SK-N-SH treated with all-trans-retinoic acid at 6 μM for 48 hours (cell line): ENCODE measurements at regions not wholly inside any gene's neighbourhood (a gene's known extent, or its start where the extent isn't known, plus 50 kb on each side); places are given as distances from the start of the nearest gene placed in this dataset.

Source experiments
- ATAC-seq: fragments of 200-7000 bp; cut with Tn5 transposase; 3 replicates; pipeline ENCODE4 v1.9.1; 2020; ENCODE audit warnings: mild to moderate bottlenecking, moderate library complexity
- ARNTL ChIP-seq: fragments of 450-650 bp; formaldehyde crosslinking; IDR thresholded peaks from 2 replicates; pipeline ENCODE4 v1.5.0; 2020; ENCODE audit warnings: low read depth, mild to moderate bottlenecking, moderate library complexity, borderline replicate concordance
- BACH2 ChIP-seq: fragments of 250-450 bp; sonication (Bioruptor Pico); IDR thresholded peaks from 2 replicates; pipeline ENCODE4 v1.9.0; 2021; ENCODE audit warnings: mild to moderate bottlenecking, borderline replicate concordance
- CREB5 ChIP-seq: fragments of 250-450 bp; sonication (Bioruptor Pico); IDR thresholded peaks from 2 replicates; pipeline ENCODE4 v1.5.1; 2020; ENCODE audit warnings: low read depth, mild to moderate bottlenecking, moderate library complexity
- CSDC2 ChIP-seq: fragments of 250-450 bp; sonication (Bioruptor Pico); IDR thresholded peaks from 2 replicates; pipeline ENCODE4 v1.5.0; 2020; ENCODE audit warnings: mild to moderate bottlenecking, moderate library complexity
- ESRRG ChIP-seq: fragments of 250-450 bp; sonication (Bioruptor Pico); IDR thresholded peaks from 2 replicates; pipeline ENCODE4 v1.6.1; 2021; ENCODE audit warnings: mild to moderate bottlenecking
- GLIS3 ChIP-seq: fragments of 250-450 bp; sonication (Bioruptor Pico); IDR thresholded peaks from 2 replicates; pipeline ENCODE4 v1.5.0; 2020; ENCODE audit warnings: mild to moderate bottlenecking, moderate library complexity
- ISL1 ChIP-seq: fragments of 250-450 bp; sonication (Bioruptor Pico); IDR thresholded peaks from 2 replicates; pipeline ENCODE4 v2.1.2; 2022; ENCODE audit warnings: mild to moderate bottlenecking, moderate library complexity
- OSR1 ChIP-seq: fragments of 250-450 bp; sonication (Bioruptor Pico); IDR thresholded peaks from 2 replicates; pipeline ENCODE4 v1.8.0; 2022; ENCODE audit warnings: moderate library complexity, mild to moderate bottlenecking, inconsistent platforms
- SNAI2 ChIP-seq: fragments of 250-450 bp; sonication (Bioruptor Pico); IDR thresholded peaks from 2 replicates; pipeline ENCODE4 v1.5.0; 2020; ENCODE audit warnings: mild to moderate bottlenecking, moderate library complexity
- TCF4 ChIP-seq: fragments of 250-450 bp; sonication (Bioruptor Pico); IDR thresholded peaks from 2 replicates; pipeline ENCODE4 v1.8.0; 2021; ENCODE audit warnings: mild to moderate bottlenecking, moderate library complexity, borderline replicate concordance
- TOX ChIP-seq: fragments of 250-450 bp; sonication (Bioruptor Pico); IDR thresholded peaks from 2 replicates; pipeline ENCODE4 v1.8.0; 2021; ENCODE audit warnings: mild to moderate bottlenecking, moderate library complexity, borderline replicate concordance
- ZC3H10 ChIP-seq: fragments of 250-450 bp; sonication (Bioruptor Pico); IDR thresholded peaks from 2 replicates; pipeline ENCODE4 v1.5.1; 2021; ENCODE audit warnings: mild to moderate bottlenecking, moderate library complexity
- ZFP3 ChIP-seq: fragments of 250-450 bp; sonication (Bioruptor Pico); IDR thresholded peaks from 2 replicates; pipeline ENCODE4 v1.5.0; 2020; ENCODE audit warnings: mild to moderate bottlenecking, moderate library complexity
- ZFP30 ChIP-seq: fragments of 450-650 bp; formaldehyde crosslinking; IDR thresholded peaks from 2 replicates; pipeline ENCODE4 v1.5.0; 2022; ENCODE audit warnings: mild to moderate bottlenecking, moderate library complexity
- ZNF565 ChIP-seq: fragments of 450-650 bp; formaldehyde crosslinking; conservative IDR thresholded peaks from 2 replicates; pipeline ENCODE4 v1.5.0; 2020; ENCODE audit warnings: low read depth, mild to moderate bottlenecking, moderate library complexity
- ZNF70 ChIP-seq: fragments of 450-650 bp; formaldehyde crosslinking; IDR thresholded peaks from 2 replicates; pipeline ENCODE4 v1.5.0; 2020; ENCODE audit warnings: mild to moderate bottlenecking, moderate library complexity
- TF ChIP-seq, protein P1 (sequence below): fragments of 250-450 bp; sonication (Bioruptor Pico); IDR thresholded peaks from 2 replicates; pipeline ENCODE4 v1.8.0; 2021; ENCODE audit warnings: low read depth, mild to moderate bottlenecking, moderate library complexity, borderline replicate concordance
- TF ChIP-seq, protein P2 (sequence below): fragments of 250-450 bp; sonication (Bioruptor Pico); IDR thresholded peaks from 2 replicates; pipeline ENCODE4 v1.8.0; 2020; ENCODE audit warnings: mild to moderate bottlenecking, moderate library complexity, borderline replicate concordance
- TF ChIP-seq, protein P3 (sequence below): fragments of 250-450 bp; sonication (Bioruptor Pico); IDR thresholded peaks from 2 replicates; pipeline ENCODE4 v1.5.0; 2020; ENCODE audit warnings: mild to moderate bottlenecking, moderate library complexity

DNA sequence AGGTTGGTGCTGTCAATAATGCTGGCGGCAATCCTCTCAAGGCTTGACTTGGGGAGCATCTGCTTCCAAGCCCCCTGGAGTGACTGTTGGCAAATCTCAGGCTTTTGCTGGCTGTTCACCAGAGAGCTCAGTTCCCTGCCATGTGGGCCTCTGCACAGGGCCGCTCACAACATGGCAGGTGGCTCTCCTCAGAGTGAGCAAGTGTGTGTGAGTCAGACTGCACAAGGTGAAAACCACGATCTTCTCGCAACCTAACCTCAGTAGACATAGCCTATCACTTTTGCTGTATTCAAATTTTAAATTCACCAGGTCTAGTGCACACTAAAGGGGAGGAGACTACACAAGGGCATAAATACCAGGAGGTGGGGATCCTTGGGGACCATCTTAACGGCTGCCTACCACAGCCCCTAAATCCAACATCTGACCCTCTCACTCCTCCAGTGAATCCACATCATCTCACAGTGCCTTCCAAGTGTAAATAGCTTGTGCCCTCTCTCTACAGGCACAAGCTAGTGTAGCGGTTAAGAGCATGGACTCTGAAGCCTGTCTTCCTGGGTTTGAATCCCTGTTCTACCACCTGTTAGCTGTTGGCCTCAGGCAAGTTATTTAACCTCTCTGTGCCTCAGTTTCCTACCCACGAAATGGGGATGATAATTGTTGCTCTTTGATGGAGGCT lies 187.7 kb upstream of the CXCR4 start (continued):
- TF ChIP-seq, protein P1, sequence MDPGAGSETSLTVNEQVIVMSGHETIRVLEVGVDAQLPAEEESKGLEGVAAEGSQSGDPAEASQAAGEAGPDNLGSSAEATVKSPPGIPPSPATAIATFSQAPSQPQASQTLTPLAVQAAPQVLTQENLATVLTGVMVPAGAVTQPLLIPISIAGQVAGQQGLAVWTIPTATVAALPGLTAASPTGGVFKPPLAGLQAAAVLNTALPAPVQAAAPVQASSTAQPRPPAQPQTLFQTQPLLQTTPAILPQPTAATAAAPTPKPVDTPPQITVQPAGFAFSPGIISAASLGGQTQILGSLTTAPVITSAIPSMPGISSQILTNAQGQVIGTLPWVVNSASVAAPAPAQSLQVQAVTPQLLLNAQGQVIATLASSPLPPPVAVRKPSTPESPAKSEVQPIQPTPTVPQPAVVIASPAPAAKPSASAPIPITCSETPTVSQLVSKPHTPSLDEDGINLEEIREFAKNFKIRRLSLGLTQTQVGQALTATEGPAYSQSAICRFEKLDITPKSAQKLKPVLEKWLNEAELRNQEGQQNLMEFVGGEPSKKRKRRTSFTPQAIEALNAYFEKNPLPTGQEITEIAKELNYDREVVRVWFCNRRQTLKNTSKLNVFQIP (CRISPR knock-in tag) = no peak
- TF ChIP-seq BACH2 (CRISPR knock-in tag) (no peak), CREB5 (CRISPR knock-in tag) (no peak)
- TF ChIP-seq, all 23 proteins: peak for 0

- no peak for ATAC-seq
- TF ChIP-seq CSDC2 (CRISPR knock-in tag) = no peak
- no peak for TF ChIP-seq OSR1 (CRISPR knock-in tag)
- no peak for TF ChIP-seq ZFP3 (CRISPR knock-in tag)
- TF ChIP-seq TCF4 (CRISPR knock-in tag) = no peak
- TF ChIP-seq CREB5 (CRISPR knock-in tag) = no peak
- no peak for TF ChIP-seq ESRRG (CRISPR knock-in tag)
- TF ChIP-seq, protein P2, sequence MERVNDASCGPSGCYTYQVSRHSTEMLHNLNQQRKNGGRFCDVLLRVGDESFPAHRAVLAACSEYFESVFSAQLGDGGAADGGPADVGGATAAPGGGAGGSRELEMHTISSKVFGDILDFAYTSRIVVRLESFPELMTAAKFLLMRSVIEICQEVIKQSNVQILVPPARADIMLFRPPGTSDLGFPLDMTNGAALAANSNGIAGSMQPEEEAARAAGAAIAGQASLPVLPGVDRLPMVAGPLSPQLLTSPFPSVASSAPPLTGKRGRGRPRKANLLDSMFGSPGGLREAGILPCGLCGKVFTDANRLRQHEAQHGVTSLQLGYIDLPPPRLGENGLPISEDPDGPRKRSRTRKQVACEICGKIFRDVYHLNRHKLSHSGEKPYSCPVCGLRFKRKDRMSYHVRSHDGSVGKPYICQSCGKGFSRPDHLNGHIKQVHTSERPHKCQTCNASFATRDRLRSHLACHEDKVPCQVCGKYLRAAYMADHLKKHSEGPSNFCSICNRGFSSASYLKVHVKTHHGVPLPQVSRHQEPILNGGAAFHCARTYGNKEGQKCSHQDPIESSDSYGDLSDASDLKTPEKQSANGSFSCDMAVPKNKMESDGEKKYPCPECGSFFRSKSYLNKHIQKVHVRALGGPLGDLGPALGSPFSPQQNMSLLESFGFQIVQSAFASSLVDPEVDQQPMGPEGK = no peak
- TF ChIP-seq ZNF565 (CRISPR knock-in tag) = no peak
- TF ChIP-seq, protein P3, sequence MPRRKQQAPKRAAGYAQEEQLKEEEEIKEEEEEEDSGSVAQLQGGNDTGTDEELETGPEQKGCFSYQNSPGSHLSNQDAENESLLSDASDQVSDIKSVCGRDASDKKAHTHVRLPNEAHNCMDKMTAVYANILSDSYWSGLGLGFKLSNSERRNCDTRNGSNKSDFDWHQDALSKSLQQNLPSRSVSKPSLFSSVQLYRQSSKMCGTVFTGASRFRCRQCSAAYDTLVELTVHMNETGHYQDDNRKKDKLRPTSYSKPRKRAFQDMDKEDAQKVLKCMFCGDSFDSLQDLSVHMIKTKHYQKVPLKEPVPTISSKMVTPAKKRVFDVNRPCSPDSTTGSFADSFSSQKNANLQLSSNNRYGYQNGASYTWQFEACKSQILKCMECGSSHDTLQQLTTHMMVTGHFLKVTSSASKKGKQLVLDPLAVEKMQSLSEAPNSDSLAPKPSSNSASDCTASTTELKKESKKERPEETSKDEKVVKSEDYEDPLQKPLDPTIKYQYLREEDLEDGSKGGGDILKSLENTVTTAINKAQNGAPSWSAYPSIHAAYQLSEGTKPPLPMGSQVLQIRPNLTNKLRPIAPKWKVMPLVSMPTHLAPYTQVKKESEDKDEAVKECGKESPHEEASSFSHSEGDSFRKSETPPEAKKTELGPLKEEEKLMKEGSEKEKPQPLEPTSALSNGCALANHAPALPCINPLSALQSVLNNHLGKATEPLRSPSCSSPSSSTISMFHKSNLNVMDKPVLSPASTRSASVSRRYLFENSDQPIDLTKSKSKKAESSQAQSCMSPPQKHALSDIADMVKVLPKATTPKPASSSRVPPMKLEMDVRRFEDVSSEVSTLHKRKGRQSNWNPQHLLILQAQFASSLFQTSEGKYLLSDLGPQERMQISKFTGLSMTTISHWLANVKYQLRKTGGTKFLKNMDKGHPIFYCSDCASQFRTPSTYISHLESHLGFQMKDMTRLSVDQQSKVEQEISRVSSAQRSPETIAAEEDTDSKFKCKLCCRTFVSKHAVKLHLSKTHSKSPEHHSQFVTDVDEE = no peak
- no peak for TF ChIP-seq ZC3H10
- no peak for TF ChIP-seq ISL1 (CRISPR knock-in tag)
- TF ChIP-seq, protein P1 (CRISPR knock-in tag) = no peak
- TF ChIP-seq SNAI2 (CRISPR knock-in tag) = no peak
- no peak for TF ChIP-seq GLIS3 (CRISPR knock-in tag)
- TF ChIP-seq BACH2 (CRISPR knock-in tag) = no peak
- TF ChIP-seq TOX (CRISPR knock-in tag) = no peak
- TF ChIP-seq ZFP30 (CRISPR knock-in tag) = no peak
- TF ChIP-seq ZNF70 (CRISPR knock-in tag) = no peak
- TF ChIP-seq ARNTL = no peak
- TF ChIP-seq, all 23 proteins: peak for 0
Measured at GRCh38 chr2:136301006-136301405, 183.1 kb upstream of the CXCR4 start.

DNA sequence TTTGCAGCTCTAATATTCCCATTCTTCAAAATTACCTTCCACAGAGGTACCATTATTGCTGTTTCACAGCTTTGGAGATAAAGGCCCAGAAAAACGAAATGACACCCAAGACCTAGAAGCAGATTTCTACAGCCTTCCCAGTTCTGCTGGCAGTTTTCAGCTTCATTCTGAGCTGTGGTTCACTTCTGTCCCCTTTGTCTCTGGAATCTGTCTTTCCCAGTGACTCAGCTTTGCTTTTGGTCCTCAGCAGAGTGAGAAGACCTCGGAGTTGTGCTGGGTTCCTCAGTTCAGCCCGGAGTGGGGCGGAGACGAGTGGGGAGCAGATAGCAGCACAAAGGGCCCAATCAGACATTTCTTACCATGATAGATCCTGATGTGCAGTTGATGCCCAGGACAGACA lies 180.7 kb upstream of the CXCR4 start:
- TF ChIP-seq, protein P1 (CRISPR knock-in tag) = no peak
- no peak for ATAC-seq
